ENCODE measurements at regions not wholly inside any gene's neighbourhood (a gene's known extent, or its start where the extent isn't known, plus 50 kb on each side); places are given as distances from the start of the nearest gene placed in this dataset.
"Not testable (repeated sequence)": the region's sequence is repeated elsewhere in the genome, so short reads cannot be mapped to it uniquely, and the experiment has no call there.

- DNase-seq (ENCODE audit: low read depth) = no peak
These were observed 149.2 kb downstream of the MIAT start for GRCh38 chr22:26806445-26807175.

- DNase-seq (ENCODE audit: low read depth) = no peak
These were observed 154.2 kb downstream of the MIAT start for GRCh38 chr22:26811647-26811992.

GRCh38 chr22:26812731-26813130 is 155.3 kb downstream of the MIAT start:
- DNase-seq (ENCODE audit: low read depth) = no peak

- DNase-seq (ENCODE audit: low read depth) = no peak
These were observed 159.3 kb downstream of the MIAT start for GRCh38 chr22:26816726-26817125.

GRCh38 chr22:26817926-26818325 is 160.5 kb downstream of the MIAT start:
- no peak for DNase-seq (ENCODE audit: low read depth)

- DNase-seq (ENCODE audit: low read depth) = no peak
These were observed 164.5 kb downstream of the MIAT start for GRCh38 chr22:26821854-26822253.

GRCh38 chr22:26822313-26822712 is 164.9 kb downstream of the MIAT start:
- DNase-seq (ENCODE audit: low read depth) = no peak

- no peak for DNase-seq (ENCODE audit: low read depth)
These were observed 166.6 kb downstream of the MIAT start for GRCh38 chr22:26823966-26824365.

GRCh38 chr22:26825960-26826935 is 168.9 kb downstream of the MIAT start:
- DNase-seq (ENCODE audit: low read depth) = no peak

GRCh38 chr22:26827611-26828010 is 170.2 kb downstream of the MIAT start:
- no peak for DNase-seq (ENCODE audit: low read depth)

- no peak for DNase-seq (ENCODE audit: low read depth)
These were observed 170.9 kb downstream of the MIAT start for GRCh38 chr22:26828311-26828710.

- DNase-seq (ENCODE audit: low read depth) = no peak
These were observed 173.4 kb downstream of the MIAT start for GRCh38 chr22:26830837-26831236.

GRCh38 chr22:26835023-26835422 is 177.6 kb downstream of the MIAT start:
- no peak for DNase-seq (ENCODE audit: low read depth)

GRCh38 chr22:26835929-26836528 is 178.6 kb downstream of the MIAT start:
- peak; percentile 41 for DNase-seq (ENCODE audit: low read depth)

- no peak for DNase-seq (ENCODE audit: low read depth)
These were observed 180.5 kb downstream of the MIAT start for GRCh38 chr22:26837784-26838470.

GRCh38 chr22:26838471-26838825 is 181.1 kb downstream of the MIAT start:
- no peak for DNase-seq (ENCODE audit: low read depth)

GRCh38 chr22:26839216-26839615 is 181.8 kb downstream of the MIAT start:
- no peak for DNase-seq (ENCODE audit: low read depth)

- not testable (repeated sequence) for DNase-seq (ENCODE audit: low read depth)
These were observed 183.4 kb downstream of the MIAT start for GRCh38 chr22:26840770-26841169.

GRCh38 chr22:26842103-26842502 is 184.7 kb downstream of the MIAT start:
- no peak for DNase-seq (ENCODE audit: low read depth)

GRCh38 chr22:26845021-26845743 is 187.8 kb downstream of the MIAT start:
- DNase-seq (ENCODE audit: low read depth) = no peak

GRCh38 chr22:26846076-26846475 is 188.7 kb downstream of the MIAT start:
- DNase-seq (ENCODE audit: low read depth) = no peak

- DNase-seq (ENCODE audit: low read depth) = no peak
These were observed 189.3 kb downstream of the MIAT start for GRCh38 chr22:26846645-26847044.

Data from stimulated activated CD8-positive, alpha-beta memory T cell treated with anti-CD3 and anti-CD28 coated beads, Interleukin-4, amount 100 ng/mL, for 24 hours (primary cell).